ENCODE measurements at regions not wholly inside any gene's neighbourhood (a gene's known extent, or its start where the extent isn't known, plus 50 kb on each side); places are given as distances from the start of the nearest gene placed in this dataset.

DNA sequence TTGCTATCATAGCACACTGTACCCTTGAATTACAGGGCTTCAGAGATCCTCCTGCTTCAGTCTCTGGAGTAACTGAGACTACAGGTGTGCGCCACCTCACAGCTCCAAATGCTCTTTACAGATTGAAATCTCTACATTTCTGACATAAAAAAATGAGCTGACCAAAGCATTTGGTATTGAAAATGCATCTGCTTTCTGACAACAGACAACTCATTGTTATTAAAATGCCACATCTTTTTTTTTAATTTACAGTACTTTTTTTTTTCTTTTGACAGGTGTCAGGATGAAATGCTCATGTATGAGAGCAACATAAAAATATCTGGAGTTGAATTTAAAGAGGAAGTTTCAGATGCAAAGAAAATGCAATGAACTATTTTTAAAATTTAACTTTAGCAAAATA lies 764.5 kb downstream of the TRAM1L1 start:
- H3K27me3 ChIP-seq (replicated peaks; ENCODE audit: insufficient read depth, low read length) = no peaks in the 10 kb centered on the region
- no peak overlapping the region for H3K27ac ChIP-seq (ENCODE audit: low read length)
- no peaks in the 10 kb centered on the region for H3F3A ChIP-seq (ENCODE audit: insufficient read depth, low read length)
- no peaks in the 10 kb centered on the region for H3K9me3 ChIP-seq (replicated peaks; ENCODE audit: insufficient read depth, low read length)
- H3K4me1 ChIP-seq (ENCODE audit: low read length) = no peaks in the 10 kb centered on the region
- H3K36me3 ChIP-seq (replicated peaks; ENCODE audit: insufficient read depth, low read length) = no peaks in the 10 kb centered on the region
- H3K79me2 ChIP-seq (ENCODE audit: low read length) = no peaks in the 10 kb centered on the region
- TF ChIP-seq, protein P1, sequence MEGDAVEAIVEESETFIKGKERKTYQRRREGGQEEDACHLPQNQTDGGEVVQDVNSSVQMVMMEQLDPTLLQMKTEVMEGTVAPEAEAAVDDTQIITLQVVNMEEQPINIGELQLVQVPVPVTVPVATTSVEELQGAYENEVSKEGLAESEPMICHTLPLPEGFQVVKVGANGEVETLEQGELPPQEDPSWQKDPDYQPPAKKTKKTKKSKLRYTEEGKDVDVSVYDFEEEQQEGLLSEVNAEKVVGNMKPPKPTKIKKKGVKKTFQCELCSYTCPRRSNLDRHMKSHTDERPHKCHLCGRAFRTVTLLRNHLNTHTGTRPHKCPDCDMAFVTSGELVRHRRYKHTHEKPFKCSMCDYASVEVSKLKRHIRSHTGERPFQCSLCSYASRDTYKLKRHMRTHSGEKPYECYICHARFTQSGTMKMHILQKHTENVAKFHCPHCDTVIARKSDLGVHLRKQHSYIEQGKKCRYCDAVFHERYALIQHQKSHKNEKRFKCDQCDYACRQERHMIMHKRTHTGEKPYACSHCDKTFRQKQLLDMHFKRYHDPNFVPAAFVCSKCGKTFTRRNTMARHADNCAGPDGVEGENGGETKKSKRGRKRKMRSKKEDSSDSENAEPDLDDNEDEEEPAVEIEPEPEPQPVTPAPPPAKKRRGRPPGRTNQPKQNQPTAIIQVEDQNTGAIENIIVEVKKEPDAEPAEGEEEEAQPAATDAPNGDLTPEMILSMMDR (IDR thresholded peaks at IDR 0.05; ENCODE audit: low read length) = no peak
- TF ChIP-seq EZH2 (optimal IDR thresholded peaks at IDR 0.05; ENCODE audit: low read depth, low read length) (no peak), EZH2phosphoT487 (IDR thresholded peaks at IDR 0.05; ENCODE audit: low read length) (no peak)
- DNase-seq = no peak
- H3K9me2 ChIP-seq (replicated peaks; ENCODE audit: insufficient read depth, low read length) = no peaks in the 10 kb centered on the region
- H3K4me2 ChIP-seq (ENCODE audit: low read depth, low read length) = no peak overlapping the region
- H4K20me1 ChIP-seq (ENCODE audit: insufficient read depth, low read length) = no peaks in the 10 kb centered on the region
- H3K4me3 ChIP-seq (ENCODE audit: low read length) = no peak overlapping the region
- H2AFZ ChIP-seq (ENCODE audit: low read length) = no peak overlapping the region
- no peak overlapping the region for H3K9ac ChIP-seq (ENCODE audit: low read length)

DNA sequence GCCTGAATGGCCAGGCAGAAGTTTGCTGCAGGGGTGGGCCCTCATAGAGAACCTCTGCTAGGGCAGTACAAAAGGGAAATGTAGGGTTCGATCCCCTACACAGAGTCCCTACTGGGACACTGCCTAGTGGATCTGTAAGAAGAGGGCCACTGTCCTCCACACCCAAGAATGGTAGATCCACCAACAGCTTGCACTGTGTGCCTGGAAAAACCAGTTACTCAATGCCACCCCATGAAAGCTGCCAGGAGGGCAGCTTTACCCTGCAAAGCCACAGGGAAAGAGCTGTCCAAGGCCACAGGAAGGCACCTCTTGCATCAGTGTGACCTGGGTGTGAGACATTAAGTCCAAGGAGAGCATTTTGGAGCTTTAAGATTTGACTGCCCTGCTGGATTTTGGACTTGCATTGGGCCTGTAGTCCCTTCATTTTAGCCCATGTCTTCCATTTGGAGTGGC lies 781.6 kb downstream of the TRAM1L1 start:
- Histone ChIP-seq H3F3A (ENCODE audit: insufficient read depth, low read length) (no peaks in the 10 kb centered on the region), H3K27ac (ENCODE audit: low read length) (no peak overlapping the region), H4K20me1 (ENCODE audit: insufficient read depth, low read length) (no peaks in the 10 kb centered on the region), H3K9ac (ENCODE audit: low read length) (no peak overlapping the region), H3K36me3 (replicated peaks; ENCODE audit: insufficient read depth, low read length) (no peaks in the 10 kb centered on the region), H3K4me1 (ENCODE audit: low read length) (no peaks in the 10 kb centered on the region), H3K79me2 (ENCODE audit: low read length) (no peaks in the 10 kb centered on the region), H3K9me3 (replicated peaks; ENCODE audit: insufficient read depth, low read length) (no peaks in the 10 kb centered on the region), H2AFZ (ENCODE audit: low read length) (no peak overlapping the region), H3K4me2 (ENCODE audit: low read depth, low read length) (no peak overlapping the region), H3K4me3 (ENCODE audit: low read length) (no peak overlapping the region), H3K27me3 (replicated peaks; ENCODE audit: insufficient read depth, low read length) (no peaks in the 10 kb centered on the region), H3K9me2 (replicated peaks; ENCODE audit: insufficient read depth, low read length) (no peaks in the 10 kb centered on the region)
- DNase-seq = no peak
- TF ChIP-seq EZH2 (optimal IDR thresholded peaks at IDR 0.05; ENCODE audit: low read depth, low read length) (no peak), EZH2phosphoT487 (IDR thresholded peaks at IDR 0.05; ENCODE audit: low read length) (no peak)
- TF ChIP-seq, protein P1 (IDR thresholded peaks at IDR 0.05; ENCODE audit: low read length) = no peak

DNA sequence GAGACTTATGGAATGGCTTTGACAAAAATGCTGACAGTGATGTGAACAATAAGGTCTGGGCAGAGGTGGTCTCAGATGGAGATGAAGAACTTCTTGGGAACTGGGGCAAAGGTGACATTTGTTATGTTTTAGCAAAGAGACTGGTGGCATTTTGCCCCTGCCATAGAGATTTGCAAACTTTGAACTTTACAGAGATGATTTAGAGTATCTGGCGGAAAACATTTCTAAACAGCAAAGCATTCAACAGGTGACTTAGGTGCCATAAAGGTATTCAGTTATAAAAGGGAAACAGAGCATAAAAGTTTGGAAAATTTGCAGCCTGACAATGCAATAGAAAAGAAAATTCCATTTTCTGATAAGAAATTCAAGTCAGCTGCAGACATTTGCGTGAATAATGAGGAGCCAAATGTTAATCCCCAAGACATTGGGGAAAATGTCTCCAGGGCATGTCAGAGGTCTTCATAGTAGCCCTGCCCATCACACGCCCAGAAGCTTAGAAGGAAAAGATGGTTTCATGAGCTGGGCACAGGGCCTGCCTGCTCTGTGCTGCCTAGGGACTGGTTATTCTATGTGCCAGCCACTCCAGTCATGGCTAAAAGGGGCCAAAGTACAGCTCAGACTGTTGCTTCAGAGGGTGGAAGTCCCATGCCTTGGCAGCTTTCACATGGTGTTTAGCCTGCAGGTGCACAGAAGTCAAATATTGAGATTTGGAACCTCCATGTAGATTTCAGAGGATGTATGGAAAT lies 782.2 kb downstream of the TRAM1L1 start:
- H3K9me3 ChIP-seq (replicated peaks; ENCODE audit: insufficient read depth, low read length) = no peaks in the 10 kb centered on the region
- H2AFZ ChIP-seq (ENCODE audit: low read length) = no peak overlapping the region
- TF ChIP-seq, protein P1 (IDR thresholded peaks at IDR 0.05; ENCODE audit: low read length) = no peak
- TF ChIP-seq EZH2phosphoT487 (IDR thresholded peaks at IDR 0.05; ENCODE audit: low read length) (no peak), EZH2 (optimal IDR thresholded peaks at IDR 0.05; ENCODE audit: low read depth, low read length) (no peak)
- H3F3A ChIP-seq (ENCODE audit: insufficient read depth, low read length) = no peaks in the 10 kb centered on the region
- H3K4me2 ChIP-seq (ENCODE audit: low read depth, low read length) = no peak overlapping the region
- H3K27me3 ChIP-seq (replicated peaks; ENCODE audit: insufficient read depth, low read length) = no peaks in the 10 kb centered on the region
- no peak overlapping the region for H3K9ac ChIP-seq (ENCODE audit: low read length)
- H3K9me2 ChIP-seq (replicated peaks; ENCODE audit: insufficient read depth, low read length) = no peaks in the 10 kb centered on the region
- H4K20me1 ChIP-seq (ENCODE audit: insufficient read depth, low read length) = no peaks in the 10 kb centered on the region
- DNase-seq = no peak
- no peaks in the 10 kb centered on the region for H3K79me2 ChIP-seq (ENCODE audit: low read length)
- H3K27ac ChIP-seq (ENCODE audit: low read length) = no peak overlapping the region
- no peaks in the 10 kb centered on the region for H3K36me3 ChIP-seq (replicated peaks; ENCODE audit: insufficient read depth, low read length)
- no peaks in the 10 kb centered on the region for H3K4me1 ChIP-seq (ENCODE audit: low read length)
- no peak overlapping the region for H3K4me3 ChIP-seq (ENCODE audit: low read length)

Data from MM.1S (cell line).